Panc1 (cell line): ENCODE measurements at regions not wholly inside any gene's neighbourhood (a gene's known extent, or its start where the extent isn't known, plus 50 kb on each side); places are given as distances from the start of the nearest gene placed in this dataset.
A peak's percentile ranks its signal among the peaks of the same experiment; 100 is the strongest.

Source experiments
- ATAC-seq: fragments of 200-7000 bp; cut with Tn5 transposase; 2 replicates; pipeline ENCODE4 v1.9.1; 2020; ENCODE audit warnings: mild to moderate bottlenecking, moderate library complexity
- BruUV-seq: library from RNA; stranded (reverse); fragments of 400-500 nt; replicated peaks from 2 replicates; lab custom pipeline; 2021; lab: Mats Ljungman, UMichigan
- CTCF ChIA-PET: fragments of 300-600 bp; sonication (Branson Sonifier 250); formaldehyde crosslinking; loops from one replicate; lab custom pipeline; 2022; ENCODE audit warnings: antibody characterized with exemption; lab: Charles Lee
- POLR2A ChIA-PET: fragments of 300-600 bp; sonication (Branson Sonifier 250); formaldehyde crosslinking; loops from one replicate; lab custom pipeline; 2022; ENCODE audit warnings: antibody characterized with exemption; lab: Charles Lee
- DNase-seq: peaks from one replicate; pipeline ENCODE4 v3.0.0-alpha.2; 2010; ENCODE audit warnings: low read depth, low spot score
- H3K27ac ChIP-seq: 2 replicates; pipeline ENCODE4 v1.5.1; 2011; ENCODE audit warnings: mild to moderate bottlenecking, low read length, inconsistent platforms
- H3K27me3 ChIP-seq: fragments of 200-500 bp; sonication (Bioruptor generic); 2 replicates; pipeline ENCODE4 v1.6.0; 2014; ENCODE audit warnings: low read length, inconsistent platforms; ENCODE audit not compliant: control insufficient read depth, insufficient read depth
- H3K36me3 ChIP-seq: fragments of 200-500 bp; sonication (Bioruptor generic); 2 replicates; pipeline ENCODE4 v1.5.1; 2014; ENCODE audit warnings: inconsistent platforms, mild to moderate bottlenecking, low read length, moderate library complexity; ENCODE audit not compliant: control insufficient read depth, insufficient read depth
- H3K4me1 ChIP-seq: 2 replicates; pipeline ENCODE4 v1.5.1; 2011; ENCODE audit warnings: inconsistent platforms, mild to moderate bottlenecking, low read length, moderate library complexity; ENCODE audit not compliant: control insufficient read depth, insufficient read depth
- H3K4me3 ChIP-seq, 2 experiments: 2 replicates each; pipeline ENCODE4 v1.5.1; 2011 to 2012; ENCODE audit warnings: low read depth in 2 of 2, low read length in 2 of 2, mild to moderate bottlenecking in 2 of 2, inconsistent platforms in 1 of 2, moderate library complexity in 1 of 2
- H3K9me3 ChIP-seq: fragments of 200-500 bp; sonication (Bioruptor generic); 2 replicates; pipeline ENCODE4 v1.5.1; 2014; ENCODE audit warnings: low read depth, mild to moderate bottlenecking, inconsistent platforms, low read length, moderate library complexity; ENCODE audit not compliant: control insufficient read depth, insufficient read depth
- CTCF ChIP-seq: fragments of 450-650 bp; IDR thresholded peaks from 2 replicates; pipeline ENCODE4 v1.5.1; 2017; ENCODE audit warnings: mild to moderate bottlenecking
- POLR2AphosphoS5 ChIP-seq: IDR thresholded peaks from 2 replicates; pipeline ENCODE4 v1.6.1; 2012; ENCODE audit warnings: mild to moderate bottlenecking, low read depth, low read length, moderate library complexity
- SIN3A ChIP-seq: IDR thresholded peaks from 2 replicates; pipeline ENCODE4 v1.6.1; 2012; ENCODE audit warnings: low read depth, mild to moderate bottlenecking, low read length, moderate library complexity, borderline replicate concordance; ENCODE audit not compliant: insufficient read depth
- TCF7L2 ChIP-seq: IDR thresholded peaks from 2 replicates; pipeline ENCODE4 v1.6.1; 2011; ENCODE audit warnings: mild to moderate bottlenecking, low read depth, low read length, inconsistent platforms
- in situ Hi-C: cut with HindIII; loops from 2 replicates; pipeline ENCODE4 v1.10.0; 2016; ENCODE audit warnings: low sequenced_read_pairs, low pct_unique_long_range_greater_than_20kb
- intact Hi-C: fragments of 100-400 bp; cut with micrococcal nuclease; formaldehyde crosslinking; loops from one replicate; pipeline ENCODE4 v1.10.0; 2022; ENCODE audit not compliant: unreplicated experiment
- TF ChIP-seq, protein P1 (sequence below), 2 experiments: IDR thresholded peaks; 2 replicates each; pipeline ENCODE4 v1.6.1; 2011 to 2012; ENCODE audit warnings: low read depth in 2 of 2, control low read depth in 1 of 2, low read length in 1 of 2, mild to moderate bottlenecking in 1 of 2, moderate library complexity in 1 of 2; ENCODE audit not compliant: insufficient read depth in 1 of 2

DNA sequence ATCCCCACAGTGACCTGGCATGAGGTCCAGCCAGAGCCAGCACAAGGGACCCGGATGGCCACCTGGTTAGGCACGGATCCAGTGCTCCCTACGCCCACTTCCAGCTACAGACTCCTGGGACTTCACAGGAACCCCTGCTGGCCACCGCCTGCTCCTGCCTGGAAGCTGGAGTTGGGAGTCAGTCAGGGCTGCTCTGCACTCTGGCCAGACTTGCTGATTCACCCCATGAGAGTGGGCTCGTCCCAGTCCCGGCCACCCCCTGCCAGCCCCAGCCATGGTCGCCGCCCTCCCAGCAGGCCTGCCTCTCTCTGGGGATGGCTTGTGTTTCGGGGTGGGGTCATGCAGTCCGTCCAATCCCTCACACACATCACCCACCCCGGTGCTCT lies 125.8 kb downstream of the DLL1 start:
- DNase-seq (no peak), ATAC-seq (peak; percentile 61)
- POLR2A ChIA-PET: no interaction called here
- Histone ChIP-seq H3K27me3 (peaks cover 9% of the 10 kb centered on the region), H3K36me3 (peaks cover 1% of the 10 kb centered on the region; the same call in 1 of the 2 replicates), H3K4me1 (no peaks in the 10 kb centered on the region; the same call in 1 of the 2 replicates), H3K9me3 (no peaks in the 10 kb centered on the region), H3K4me3 (no peak overlapping the region), H3K27ac (no peak overlapping the region)
- intact Hi-C loops: no loop called here
- no TSS peak for BruUV-seq
- TF ChIP-seq, protein P1, sequence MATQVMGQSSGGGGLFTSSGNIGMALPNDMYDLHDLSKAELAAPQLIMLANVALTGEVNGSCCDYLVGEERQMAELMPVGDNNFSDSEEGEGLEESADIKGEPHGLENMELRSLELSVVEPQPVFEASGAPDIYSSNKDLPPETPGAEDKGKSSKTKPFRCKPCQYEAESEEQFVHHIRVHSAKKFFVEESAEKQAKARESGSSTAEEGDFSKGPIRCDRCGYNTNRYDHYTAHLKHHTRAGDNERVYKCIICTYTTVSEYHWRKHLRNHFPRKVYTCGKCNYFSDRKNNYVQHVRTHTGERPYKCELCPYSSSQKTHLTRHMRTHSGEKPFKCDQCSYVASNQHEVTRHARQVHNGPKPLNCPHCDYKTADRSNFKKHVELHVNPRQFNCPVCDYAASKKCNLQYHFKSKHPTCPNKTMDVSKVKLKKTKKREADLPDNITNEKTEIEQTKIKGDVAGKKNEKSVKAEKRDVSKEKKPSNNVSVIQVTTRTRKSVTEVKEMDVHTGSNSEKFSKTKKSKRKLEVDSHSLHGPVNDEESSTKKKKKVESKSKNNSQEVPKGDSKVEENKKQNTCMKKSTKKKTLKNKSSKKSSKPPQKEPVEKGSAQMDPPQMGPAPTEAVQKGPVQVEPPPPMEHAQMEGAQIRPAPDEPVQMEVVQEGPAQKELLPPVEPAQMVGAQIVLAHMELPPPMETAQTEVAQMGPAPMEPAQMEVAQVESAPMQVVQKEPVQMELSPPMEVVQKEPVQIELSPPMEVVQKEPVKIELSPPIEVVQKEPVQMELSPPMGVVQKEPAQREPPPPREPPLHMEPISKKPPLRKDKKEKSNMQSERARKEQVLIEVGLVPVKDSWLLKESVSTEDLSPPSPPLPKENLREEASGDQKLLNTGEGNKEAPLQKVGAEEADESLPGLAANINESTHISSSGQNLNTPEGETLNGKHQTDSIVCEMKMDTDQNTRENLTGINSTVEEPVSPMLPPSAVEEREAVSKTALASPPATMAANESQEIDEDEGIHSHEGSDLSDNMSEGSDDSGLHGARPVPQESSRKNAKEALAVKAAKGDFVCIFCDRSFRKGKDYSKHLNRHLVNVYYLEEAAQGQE (IDR thresholded peaks at IDR 0.05; ENCODE audit: insufficient read depth in 1 of 2, low read depth in 2 of 2, low read length in 1 of 2): no peak
- TF ChIP-seq POLR2AphosphoS5 (no peak), SIN3A (no peak), CTCF (no peak), TCF7L2 (no peak)
- CTCF ChIA-PET: no interaction called here
- in situ Hi-C loops: no loop called here

- Histone ChIP-seq H3K4me3 (no peak overlapping the region), H3K27me3 (peaks cover 9% of the 10 kb centered on the region), H3K9me3 (no peaks in the 10 kb centered on the region), H3K27ac (no peak overlapping the region), H3K36me3 (peaks cover 3% of the 10 kb centered on the region; the same call in 1 of the 2 replicates), H3K4me1 (no peaks in the 10 kb centered on the region; the same call in 1 of the 2 replicates)
- ChIA-PET CTCF (no interaction called here), POLR2A (no interaction called here)
- BruUV-seq: no TSS peak
- TF ChIP-seq, protein P1 (IDR thresholded peaks at IDR 0.05; ENCODE audit: insufficient read depth in 1 of 2, low read depth in 2 of 2, low read length in 1 of 2): peak in 1 of 2 experiments; percentile 36; a peak in 1 of 4 replicates
- TF ChIP-seq CTCF: no peak
- in situ Hi-C loops: no loop called here
- ATAC-seq: no peak
- intact Hi-C loops: no loop called here
- DNase-seq: no peak
Observed at GRCh38 chr6:170164271-170164900, 126.5 kb downstream of the DLL1 start.
